Activated naive CD4-positive, alpha-beta T cell treated with anti-CD3 and anti-CD28 coated beads, Interleukin-2, amount 50 U/mL, for 72 hours (primary cell): ENCODE measurements at regions not wholly inside any gene's neighbourhood (a gene's known extent, or its start where the extent isn't known, plus 50 kb on each side); places are given as distances from the start of the nearest gene placed in this dataset.

Source experiments
- ATAC-seq, 2 donors: fragments of 150-1000 bp; cut with Tn5 transposase; 2 replicates each; pipeline ENCODE4 v1.10.0; 2021; ENCODE audit warnings: mild to moderate bottlenecking in 2 of 2, moderate library complexity in 2 of 2
- DNase-seq, 2 donors: peaks; one replicate each; pipeline ENCODE4 v3.0.0; 2021 to 2022; ENCODE audit warnings: low spot score in 2 of 2
- H3K27ac Mint-ChIP-seq, 2 donors: one replicate each; pipeline ENCODE4 v1.8.0; 2022; ENCODE audit warnings: mild to moderate bottlenecking in 2 of 2, mixed read lengths in 2 of 2
- H3K36me3 Mint-ChIP-seq, 2 donors: one replicate each; pipeline ENCODE4 v1.8.0; 2022; ENCODE audit warnings: mixed read lengths in 2 of 2
- H3K9me3 Mint-ChIP-seq, 2 donors: one replicate each; pipeline ENCODE4 v1.8.0; 2022; ENCODE audit warnings: mixed read lengths in 2 of 2

DNA sequence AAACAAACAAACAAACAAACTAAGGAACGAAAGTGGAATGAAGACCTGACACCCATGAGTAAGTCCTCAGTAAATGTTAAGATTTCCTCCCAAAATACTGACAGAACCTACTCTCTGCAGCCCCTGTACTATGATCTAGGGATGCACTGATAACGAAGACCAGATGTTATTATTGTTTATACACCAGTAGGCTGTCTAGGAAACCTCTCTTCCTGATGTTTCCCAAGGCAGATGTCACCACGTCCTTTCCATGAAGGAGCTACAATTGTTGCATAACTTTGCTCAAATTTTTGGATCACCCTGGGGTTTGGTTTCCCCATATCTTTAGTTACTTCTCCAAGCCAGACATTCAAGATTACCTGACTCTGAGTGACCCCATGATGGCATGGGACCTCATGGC, 340.7 kb downstream of the MIAT start:
- DNase-seq = no peak
- no peaks in the 10 kb centered on the region for H3K9me3 Mint-ChIP-seq
- ATAC-seq = no peak
- no peaks in the 10 kb centered on the region for H3K36me3 Mint-ChIP-seq
- no peak overlapping the region for H3K27ac Mint-ChIP-seq

DNA sequence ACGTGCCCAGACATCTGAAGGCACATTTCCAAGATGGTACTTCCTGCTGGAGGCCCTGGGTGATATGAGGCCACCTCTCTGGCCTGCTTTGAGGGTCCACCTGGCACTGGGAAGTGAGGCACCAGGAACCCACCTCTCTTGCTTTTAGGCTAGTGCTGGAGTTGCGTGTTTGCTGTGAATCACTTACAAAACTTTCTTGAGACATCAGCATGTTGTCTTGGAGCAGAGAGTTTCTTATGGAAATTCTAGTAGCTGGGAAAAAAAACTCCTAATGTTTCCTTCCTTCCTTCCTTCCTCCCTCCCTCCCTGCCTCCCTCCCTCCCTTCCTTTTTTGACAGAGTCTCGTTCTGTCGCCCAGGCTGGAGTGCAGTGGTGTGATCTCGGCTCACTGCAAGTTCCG, 341.3 kb downstream of the MIAT start:
- H3K27ac Mint-ChIP-seq = no peak overlapping the region
- no peaks in the 10 kb centered on the region for H3K9me3 Mint-ChIP-seq
- no peak for DNase-seq
- H3K36me3 Mint-ChIP-seq = no peaks in the 10 kb centered on the region
- no peak for ATAC-seq

DNA sequence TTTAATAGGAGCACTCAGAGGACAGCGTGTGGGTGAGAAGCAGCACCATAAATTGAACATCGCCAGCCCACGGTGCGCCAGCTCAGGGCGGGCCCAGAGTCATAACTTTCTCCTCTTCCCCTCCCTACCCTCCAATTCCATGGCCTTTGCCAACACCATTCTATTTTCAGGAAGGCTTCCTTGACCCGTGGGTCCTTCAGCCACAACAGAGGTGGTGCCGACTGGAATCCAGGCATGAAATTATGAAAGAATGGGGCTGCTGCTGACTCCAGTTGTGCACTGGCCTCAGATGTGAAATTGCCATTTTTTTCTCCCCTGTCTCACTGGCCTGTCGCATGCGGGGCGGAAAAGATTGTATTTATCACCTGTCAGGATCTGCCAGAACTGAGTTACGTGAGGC, 345.9 kb downstream of the MIAT start:
- Mint-ChIP-seq H3K27ac (no peak overlapping the region), H3K36me3 (no peaks in the 10 kb centered on the region), H3K9me3 (no peaks in the 10 kb centered on the region)
- DNase-seq (no peak), ATAC-seq (no peak)

DNA sequence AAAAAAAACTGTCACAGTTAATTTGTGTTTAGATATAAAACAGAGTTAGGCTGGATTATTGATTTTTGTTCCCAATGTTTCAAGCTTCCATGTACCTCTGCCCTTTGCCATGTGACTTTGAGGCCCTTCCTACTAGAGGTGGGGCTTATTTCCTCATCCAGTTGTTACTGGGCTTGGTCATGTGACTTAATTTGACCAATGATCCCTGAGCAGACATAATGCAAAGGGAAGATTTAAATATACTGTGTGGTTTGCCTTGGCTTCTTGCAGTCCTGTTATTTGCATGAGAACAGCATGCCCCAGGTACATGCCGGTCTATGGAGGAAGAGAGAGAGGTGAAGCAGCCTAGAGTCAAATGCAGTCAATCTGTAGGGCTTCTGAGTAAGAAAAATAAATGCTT, 347.0 kb downstream of the MIAT start:
- Mint-ChIP-seq H3K27ac (no peak overlapping the region), H3K36me3 (no peaks in the 10 kb centered on the region), H3K9me3 (no peaks in the 10 kb centered on the region)
- ATAC-seq (no peak), DNase-seq (no peak)

DNA sequence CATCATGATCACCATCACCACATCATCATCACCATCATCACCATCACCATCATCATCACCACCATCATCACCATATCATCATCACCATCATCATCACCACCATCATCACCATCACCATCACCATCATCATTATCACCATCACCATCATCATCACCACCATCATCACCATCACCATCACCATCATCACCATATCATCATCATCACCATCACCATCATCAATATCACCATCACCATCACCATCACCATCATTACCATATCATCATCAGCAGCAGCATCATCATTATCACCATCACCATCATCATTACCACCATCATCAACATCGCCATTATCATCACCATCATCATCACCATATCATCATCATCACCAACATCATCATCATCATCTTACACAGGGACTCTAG, 351.1 kb downstream of the MIAT start:
- no peaks in the 10 kb centered on the region for H3K36me3 Mint-ChIP-seq
- ATAC-seq (no peak), DNase-seq (no peak)
- H3K27ac Mint-ChIP-seq = no peak overlapping the region
- H3K9me3 Mint-ChIP-seq = no peaks in the 10 kb centered on the region

DNA sequence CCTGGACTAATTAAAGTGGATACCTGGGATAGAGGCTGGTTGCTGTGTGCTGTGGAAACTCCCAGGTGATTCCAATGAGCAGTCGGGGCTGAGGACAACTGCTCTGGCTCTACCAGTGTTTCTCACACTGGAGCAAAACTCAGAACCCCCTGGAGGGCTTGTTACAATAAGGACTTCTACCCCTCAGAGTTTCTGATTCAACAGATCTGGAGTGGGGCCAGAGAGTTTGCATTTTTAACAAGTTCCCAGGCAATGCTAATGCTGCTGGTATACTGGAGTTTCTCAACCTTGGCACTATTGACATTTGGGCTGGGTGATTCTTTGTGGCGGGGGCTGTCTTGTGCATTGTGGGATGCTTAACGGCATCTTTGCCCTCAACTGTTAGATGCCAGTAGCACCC, 353.7 kb downstream of the MIAT start:
- no peak for DNase-seq
- H3K9me3 Mint-ChIP-seq = no peaks in the 10 kb centered on the region
- H3K36me3 Mint-ChIP-seq = no peaks in the 10 kb centered on the region
- no peak for ATAC-seq
- H3K27ac Mint-ChIP-seq = no peak overlapping the region

DNA sequence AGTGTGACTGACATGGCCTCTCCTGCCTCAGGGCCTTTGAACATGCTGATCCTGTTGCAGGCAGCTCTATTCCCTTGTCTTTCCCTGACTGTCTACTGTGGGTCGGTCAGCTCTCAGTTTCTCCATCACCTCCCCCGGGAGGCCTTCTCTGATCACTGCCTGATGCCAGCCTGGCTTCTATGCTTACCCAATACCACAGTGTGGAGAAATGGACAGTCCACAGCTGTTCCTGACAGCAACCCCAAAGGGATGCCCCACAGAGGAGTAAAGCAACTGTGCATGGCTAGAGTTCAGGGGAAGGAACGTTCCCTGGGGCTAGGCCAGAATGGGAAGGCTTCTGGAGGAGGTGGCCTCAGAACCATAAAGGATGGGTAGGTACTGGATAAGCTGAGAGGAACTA, 354.3 kb downstream of the MIAT start:
- no peaks in the 10 kb centered on the region for H3K36me3 Mint-ChIP-seq
- ATAC-seq = no peak
- DNase-seq = no peak
- H3K9me3 Mint-ChIP-seq = no peaks in the 10 kb centered on the region
- no peak overlapping the region for H3K27ac Mint-ChIP-seq

DNA sequence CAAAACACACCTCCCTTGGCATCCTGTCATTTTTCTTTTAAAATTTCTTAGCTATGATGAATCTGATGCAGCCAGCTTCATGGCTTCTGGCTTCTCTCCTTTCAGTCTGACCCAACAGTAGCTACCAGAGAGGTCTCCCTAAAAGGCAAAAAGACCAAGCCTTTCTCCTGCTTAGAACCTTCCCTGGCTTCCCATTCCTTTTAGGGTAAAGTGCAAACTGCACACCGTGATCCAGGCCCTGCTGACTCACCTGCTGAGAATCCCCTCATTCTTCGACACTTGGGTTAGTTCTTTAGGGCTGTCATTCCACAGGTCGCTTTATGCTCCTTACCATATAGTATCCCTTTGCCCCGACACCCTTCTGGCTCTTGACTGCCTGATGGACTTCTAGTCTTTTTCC, 362.4 kb downstream of the MIAT start:
- no peak for DNase-seq
- Mint-ChIP-seq H3K9me3 (peaks cover 0 to 6% of the 10 kb centered on the region in 2 donors), H3K27ac (no peak overlapping the region), H3K36me3 (no peaks in the 10 kb centered on the region)
- no peak for ATAC-seq

DNA sequence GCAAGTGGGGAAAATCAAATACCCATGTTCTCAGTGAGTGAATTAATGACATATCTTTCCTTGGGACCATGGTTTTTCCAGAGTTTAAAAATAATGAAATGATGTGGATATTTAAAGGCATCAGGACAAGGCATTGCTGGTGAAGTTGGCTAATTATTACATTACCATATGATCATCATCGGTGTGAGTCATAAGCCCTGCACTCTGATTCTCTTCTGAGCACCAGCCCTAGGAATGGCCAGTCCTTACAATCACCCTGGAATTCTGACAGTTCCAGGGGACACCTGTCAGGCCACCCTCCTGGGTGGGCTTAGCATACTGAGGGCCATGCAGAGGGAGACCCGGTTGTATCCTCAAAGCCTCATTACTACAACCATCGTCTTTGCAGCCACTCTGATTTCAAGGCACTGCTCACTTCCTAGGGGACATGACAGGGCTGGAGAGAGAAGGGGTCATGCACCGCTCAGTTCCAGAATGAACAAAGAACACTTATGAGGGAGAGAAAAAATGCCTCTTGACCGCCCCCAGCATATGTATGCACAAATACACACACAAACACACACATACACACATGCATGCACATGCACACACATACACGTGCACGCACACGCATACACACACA, 365.0 kb downstream of the MIAT start:
- ATAC-seq (no peak), DNase-seq (no peak)
- Mint-ChIP-seq H3K36me3 (no peaks in the 10 kb centered on the region), H3K27ac (no peak overlapping the region), H3K9me3 (peaks cover 0 to 6% of the 10 kb centered on the region in 2 donors)

DNA sequence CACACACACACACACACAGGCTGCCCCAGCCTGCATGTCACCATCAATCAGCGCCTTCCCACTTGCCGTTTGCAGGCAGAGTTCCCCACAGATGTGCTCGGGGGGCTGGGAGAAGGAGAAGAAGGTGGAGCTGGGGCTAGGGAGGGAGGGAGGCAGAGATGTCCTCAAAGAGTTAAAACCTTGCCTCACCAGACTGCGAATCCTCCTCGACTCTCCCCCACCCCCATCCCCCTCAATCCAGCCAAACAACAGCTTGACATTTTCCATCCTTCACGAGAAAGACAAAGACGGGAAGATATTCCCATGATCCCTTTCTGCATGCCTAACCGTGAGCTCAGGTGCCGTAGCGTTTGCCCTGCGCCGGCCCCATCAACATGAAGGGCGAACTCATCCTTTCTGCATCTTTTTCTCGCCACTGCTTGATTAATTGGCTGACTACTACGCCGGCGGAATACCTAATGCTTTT, 365.5 kb downstream of the MIAT start:
- Mint-ChIP-seq H3K36me3 (no peaks in the 10 kb centered on the region), H3K9me3 (peaks cover 0 to 6% of the 10 kb centered on the region in 2 donors), H3K27ac (no peak overlapping the region)
- ATAC-seq (no peak), DNase-seq (no peak)

DNA sequence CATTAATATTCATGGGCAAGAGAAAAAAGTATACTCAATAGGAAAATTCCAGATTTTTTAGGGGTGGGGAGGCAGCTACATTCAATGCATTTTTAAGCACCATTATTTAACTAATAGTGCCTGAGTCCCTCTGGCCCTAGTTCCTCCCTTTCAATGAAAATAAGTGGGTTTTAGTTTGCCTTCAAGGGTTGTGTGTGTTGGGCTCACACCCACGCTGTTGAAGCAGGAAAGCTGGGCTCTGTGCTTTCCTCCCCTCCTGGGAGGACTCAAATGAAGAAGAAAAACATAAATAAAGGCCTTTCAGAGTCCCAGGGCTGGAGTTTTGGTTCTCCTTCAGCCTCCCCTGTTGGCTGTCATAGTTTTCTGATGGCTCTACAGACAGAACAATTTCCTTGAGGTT, 366.2 kb downstream of the MIAT start:
- no peak for ATAC-seq
- no peak for DNase-seq
- Mint-ChIP-seq H3K36me3 (no peaks in the 10 kb centered on the region), H3K9me3 (peaks cover 0 to 5% of the 10 kb centered on the region in 2 donors), H3K27ac (no peak overlapping the region)

DNA sequence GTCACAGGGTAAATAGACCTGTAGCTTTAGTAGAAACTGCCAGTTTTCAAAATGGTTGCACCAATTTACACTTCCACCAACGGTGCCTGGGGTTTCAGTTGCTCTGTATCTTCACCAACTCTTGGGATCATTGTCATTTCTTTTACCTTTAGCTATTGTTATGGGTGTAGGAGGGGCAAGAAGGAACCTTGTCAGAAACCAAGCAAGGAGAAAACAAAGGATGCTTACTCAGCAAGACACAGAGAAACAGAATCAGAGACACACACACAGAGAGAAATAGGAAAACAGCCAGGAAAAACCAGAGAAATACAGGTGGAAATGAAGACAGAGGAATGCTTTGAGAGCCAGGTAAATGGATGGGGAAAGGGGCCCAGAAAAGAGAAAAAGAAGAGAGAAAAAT, 367.6 kb downstream of the MIAT start:
- H3K27ac Mint-ChIP-seq = no peak overlapping the region
- DNase-seq = no peak
- no peaks in the 10 kb centered on the region for H3K36me3 Mint-ChIP-seq
- peaks cover 0 to 4% of the 10 kb centered on the region in 2 donors for H3K9me3 Mint-ChIP-seq
- no peak for ATAC-seq

DNA sequence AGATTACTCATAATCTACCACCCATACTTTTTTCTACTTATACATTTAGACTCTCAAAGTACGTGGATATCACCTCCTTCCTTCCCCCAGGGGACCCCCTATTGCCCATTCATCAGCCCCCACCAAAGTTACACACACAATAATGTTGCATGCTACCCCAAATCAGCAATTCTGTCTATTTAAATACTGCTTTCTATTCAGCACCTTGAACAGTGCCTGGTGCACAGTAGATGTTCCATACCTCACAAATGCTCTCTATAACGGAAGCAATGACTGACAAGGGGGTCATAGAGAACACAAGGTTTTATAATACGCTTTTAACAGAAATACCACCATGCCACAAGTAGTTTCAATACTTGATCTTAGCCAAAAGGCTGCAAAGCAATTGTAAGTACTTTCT, 370.7 kb downstream of the MIAT start:
- Mint-ChIP-seq H3K27ac (no peak overlapping the region), H3K36me3 (no peaks in the 10 kb centered on the region), H3K9me3 (peaks cover 0 to 4% of the 10 kb centered on the region in 2 donors)
- ATAC-seq (no peak), DNase-seq (no peak)

DNA sequence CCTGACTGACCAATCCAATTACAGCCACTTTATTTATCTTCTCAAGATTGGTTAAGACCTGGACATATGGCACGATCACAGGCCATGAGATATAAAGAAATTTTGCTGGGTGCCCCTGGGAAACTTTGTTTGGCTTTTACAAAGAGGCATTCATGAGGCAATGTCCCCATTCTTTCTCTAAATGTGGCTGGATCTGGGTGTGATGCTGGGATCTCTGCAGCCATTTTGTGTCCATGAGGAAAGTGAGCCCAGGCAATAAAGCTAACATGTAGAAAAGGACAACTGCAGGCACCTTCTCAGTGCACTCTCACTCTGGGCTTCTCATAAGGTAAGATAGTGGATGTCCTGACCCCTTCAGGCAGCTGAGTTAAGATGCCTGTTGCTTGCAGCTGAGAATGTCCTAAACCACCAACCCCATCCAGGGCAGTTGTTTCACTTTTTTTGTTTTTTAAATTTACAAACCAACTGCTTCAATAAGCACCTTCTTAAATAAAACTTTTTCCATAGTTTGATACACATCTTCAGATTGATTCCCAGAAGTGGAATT, 372.3 kb downstream of the MIAT start:
- ATAC-seq = no peak
- no peak for DNase-seq
- Mint-ChIP-seq H3K9me3 (peaks cover 0 to 4% of the 10 kb centered on the region in 2 donors), H3K27ac (no peak overlapping the region), H3K36me3 (no peaks in the 10 kb centered on the region)

DNA sequence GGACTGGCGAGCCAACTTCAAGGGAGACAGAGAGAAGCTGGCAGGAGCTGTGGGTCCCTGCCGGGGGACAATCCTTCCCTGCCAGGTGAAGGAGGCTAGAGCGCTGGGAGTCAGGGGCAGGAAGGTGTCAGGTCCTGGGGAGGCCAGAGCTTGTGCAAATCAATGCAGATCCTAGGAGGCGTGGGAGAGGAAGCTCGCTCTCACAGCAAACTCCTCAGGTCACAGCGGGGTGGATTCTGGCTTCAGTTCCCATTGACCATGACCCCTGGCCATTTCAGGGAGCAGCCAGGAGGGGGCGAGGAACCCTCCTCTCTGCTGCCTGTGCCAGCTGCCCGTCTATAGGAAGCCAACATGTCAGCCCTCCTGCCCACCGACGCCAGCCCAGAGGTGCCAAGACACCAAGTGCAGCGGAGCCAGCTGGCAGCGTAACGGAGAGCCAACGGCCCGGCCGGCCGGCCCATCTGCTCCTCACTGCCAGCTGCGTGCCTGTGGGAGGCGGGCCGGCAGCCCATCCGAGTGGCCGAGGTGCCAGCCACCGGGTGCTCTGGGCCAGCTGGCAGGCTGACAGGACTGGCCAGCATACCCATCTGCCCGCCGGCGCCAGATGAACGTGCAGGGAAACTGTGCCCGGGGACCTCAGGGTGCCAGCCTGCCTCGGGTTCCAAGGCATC, 374.8 kb downstream of the MIAT start:
- Mint-ChIP-seq H3K9me3 (peaks cover 0 to 4% of the 10 kb centered on the region in 2 donors), H3K36me3 (no peaks in the 10 kb centered on the region), H3K27ac (no peak overlapping the region)
- DNase-seq = no peak
- no peak for ATAC-seq

DNA sequence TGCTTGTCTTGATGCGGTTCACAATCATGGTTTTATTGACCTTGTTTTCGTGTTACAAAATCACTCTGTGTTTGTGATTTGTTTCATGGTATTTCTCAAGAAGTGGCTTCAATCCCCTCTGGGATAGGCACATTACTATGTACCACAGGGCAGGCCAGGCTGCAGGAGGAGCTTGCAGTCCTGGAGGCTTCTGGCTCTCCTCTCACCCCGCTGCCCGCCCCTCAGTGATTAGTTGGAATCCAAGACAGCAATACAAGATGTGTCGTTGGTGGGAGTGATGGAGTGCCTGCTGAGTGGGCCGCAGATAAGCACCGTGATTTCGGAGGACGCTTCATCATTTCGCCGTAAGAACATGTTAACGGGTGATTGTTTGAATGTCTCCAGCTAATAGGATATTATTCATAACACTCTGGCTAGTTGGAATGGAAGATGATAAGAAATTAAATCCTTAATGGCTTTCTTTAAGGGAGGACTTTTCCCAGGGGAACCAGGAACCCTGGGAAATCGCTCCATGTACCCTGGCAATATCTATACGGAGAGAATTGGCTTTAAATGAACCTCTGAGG, 384.4 kb downstream of the MIAT start:
- DNase-seq (no peak), ATAC-seq (no peak)
- peaks cover 0 to 8% of the 10 kb centered on the region in 2 donors for H3K9me3 Mint-ChIP-seq
- no peak overlapping the region for H3K27ac Mint-ChIP-seq
- no peaks in the 10 kb centered on the region for H3K36me3 Mint-ChIP-seq

DNA sequence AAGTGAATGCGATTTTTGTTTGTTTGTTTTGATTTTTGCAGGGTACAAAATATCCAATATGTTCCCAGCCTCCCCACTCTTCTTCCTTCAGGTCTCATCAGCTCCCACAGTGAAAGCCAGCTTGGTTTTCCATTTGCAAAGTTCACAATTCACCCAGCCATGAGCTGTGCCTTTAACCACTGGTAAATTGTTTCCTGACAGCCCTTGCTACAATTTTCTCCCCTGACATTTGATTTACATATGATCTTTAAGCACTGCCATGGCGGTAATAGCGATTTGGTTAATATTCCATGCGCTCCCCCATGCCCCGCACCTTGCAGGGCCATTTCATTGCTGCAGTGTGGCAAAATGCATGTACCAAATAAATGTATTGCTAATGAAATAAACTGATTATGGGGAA, 385.9 kb downstream of the MIAT start:
- no peaks in the 10 kb centered on the region for H3K36me3 Mint-ChIP-seq
- peaks cover 0 to 3% of the 10 kb centered on the region in 2 donors for H3K9me3 Mint-ChIP-seq
- ATAC-seq (no peak), DNase-seq (no peak)
- no peak overlapping the region for H3K27ac Mint-ChIP-seq
